Activated CD4-positive, alpha-beta memory T cell treated with anti-CD3 and anti-CD28 coated beads, Interleukin-2, amount 10 ng/mL, durations not matched to agents 7 days and 5 days (primary cell): ENCODE measurements at regions not wholly inside any gene's neighbourhood (a gene's known extent, or its start where the extent isn't known, plus 50 kb on each side); places are given as distances from the start of the nearest gene placed in this dataset.

Experiments used
- CTCF ChIA-PET: fragments of 350-600 bp; sonication (Branson Sonifier 250); formaldehyde crosslinking; loops from one replicate; lab custom pipeline; 2021; ENCODE audit warnings: antibody characterized with exemption, inconsistent platforms; lab: Charles Lee
- POLR2A ChIA-PET: fragments of 350-600 bp; sonication (Branson Sonifier 250); formaldehyde crosslinking; loops from one replicate; lab custom pipeline; 2021; ENCODE audit warnings: antibody characterized with exemption; lab: Charles Lee
- DNase-seq: peaks from one replicate; pipeline ENCODE4 v3.0.0-alpha.2; 2020
- H3K27ac Mint-ChIP-seq: one replicate; pipeline ENCODE4 v1.8.0; 2021; ENCODE audit warnings: mild to moderate bottlenecking, mixed read lengths
- H3K27me3 Mint-ChIP-seq: one replicate; pipeline ENCODE4 v1.8.0; 2021; ENCODE audit warnings: mixed read lengths
- H3K36me3 Mint-ChIP-seq: one replicate; pipeline ENCODE4 v1.8.0; 2021; ENCODE audit warnings: low read depth, mixed read lengths
- H3K4me1 Mint-ChIP-seq: one replicate; pipeline ENCODE4 v1.8.0; 2021; ENCODE audit warnings: mixed read lengths
- H3K4me3 Mint-ChIP-seq: one replicate; pipeline ENCODE4 v1.8.0; 2021; ENCODE audit warnings: mild to moderate bottlenecking, mixed read lengths
- H3K9me3 Mint-ChIP-seq: one replicate; pipeline ENCODE4 v1.8.0; 2021; ENCODE audit warnings: mixed read lengths

GRCh38 chr7:125661006-125661405 lies 731.4 kb upstream of the POT1 start:
- H3K36me3 Mint-ChIP-seq: no peaks in the 10 kb centered on the region
- no peaks in the 10 kb centered on the region for H3K27me3 Mint-ChIP-seq
- peaks cover 7% of the 10 kb centered on the region for H3K9me3 Mint-ChIP-seq
- CTCF ChIA-PET: no interaction called here
- no peak for DNase-seq
- no peak overlapping the region for H3K27ac Mint-ChIP-seq
- H3K4me3 Mint-ChIP-seq: no peak overlapping the region
- no peaks in the 10 kb centered on the region for H3K4me1 Mint-ChIP-seq
- POLR2A ChIA-PET: no interaction called here

GRCh38 chr7:125654076-125654475 lies 724.5 kb upstream of the POT1 start:
- no peak overlapping the region for H3K27ac Mint-ChIP-seq
- H3K36me3 Mint-ChIP-seq: no peaks in the 10 kb centered on the region
- H3K4me1 Mint-ChIP-seq: no peaks in the 10 kb centered on the region
- ChIA-PET CTCF (no interaction called here), POLR2A (no interaction called here)
- peaks cover 9% of the 10 kb centered on the region for H3K9me3 Mint-ChIP-seq
- H3K27me3 Mint-ChIP-seq: no peaks in the 10 kb centered on the region
- no peak overlapping the region for H3K4me3 Mint-ChIP-seq
- no peak for DNase-seq

- POLR2A ChIA-PET: no interaction called here
- H3K4me1 Mint-ChIP-seq: no peaks in the 10 kb centered on the region
- CTCF ChIA-PET: no interaction called here
- peaks cover 7% of the 10 kb centered on the region for H3K9me3 Mint-ChIP-seq
- no peak for DNase-seq
- no peak overlapping the region for H3K4me3 Mint-ChIP-seq
- H3K36me3 Mint-ChIP-seq: no peaks in the 10 kb centered on the region
- no peaks in the 10 kb centered on the region for H3K27me3 Mint-ChIP-seq
- no peak overlapping the region for H3K27ac Mint-ChIP-seq
Observed at GRCh38 chr7:125651823-125652528, 722.4 kb upstream of the POT1 start.

GRCh38 chr7:125648543-125648942 lies 718.9 kb upstream of the POT1 start:
- no peak overlapping the region for H3K4me3 Mint-ChIP-seq
- ChIA-PET CTCF (no interaction called here), POLR2A (no interaction called here)
- H3K27ac Mint-ChIP-seq: no peak overlapping the region
- DNase-seq: no peak
- H3K9me3 Mint-ChIP-seq: peaks cover 6% of the 10 kb centered on the region
- H3K27me3 Mint-ChIP-seq: no peaks in the 10 kb centered on the region
- H3K4me1 Mint-ChIP-seq: no peaks in the 10 kb centered on the region
- no peaks in the 10 kb centered on the region for H3K36me3 Mint-ChIP-seq

- no peak for DNase-seq
- no peak overlapping the region for H3K27ac Mint-ChIP-seq
- no peaks in the 10 kb centered on the region for H3K36me3 Mint-ChIP-seq
- ChIA-PET CTCF (no interaction called here), POLR2A (no interaction called here)
- no peak overlapping the region for H3K4me3 Mint-ChIP-seq
- peaks cover 15% of the 10 kb centered on the region for H3K9me3 Mint-ChIP-seq
- no peaks in the 10 kb centered on the region for H3K27me3 Mint-ChIP-seq
- no peaks in the 10 kb centered on the region for H3K4me1 Mint-ChIP-seq
Observed at GRCh38 chr7:125645770-125646169, 716.1 kb upstream of the POT1 start.

- Mint-ChIP-seq H3K9me3 (peaks cover 15% of the 10 kb centered on the region), H3K27me3 (no peaks in the 10 kb centered on the region), H3K36me3 (no peaks in the 10 kb centered on the region), H3K27ac (no peak overlapping the region), H3K4me3 (no peak overlapping the region), H3K4me1 (no peaks in the 10 kb centered on the region)
- POLR2A ChIA-PET: no interaction called here
- CTCF ChIA-PET: no interaction called here
- no peak for DNase-seq
Observed at GRCh38 chr7:125644109-125644508, 714.5 kb upstream of the POT1 start.

GRCh38 chr7:125643302-125643701 lies 713.7 kb upstream of the POT1 start:
- CTCF ChIA-PET: no interaction called here
- Mint-ChIP-seq H3K27me3 (no peaks in the 10 kb centered on the region), H3K4me3 (no peak overlapping the region), H3K27ac (no peak overlapping the region), H3K4me1 (no peaks in the 10 kb centered on the region), H3K9me3 (peaks cover 11% of the 10 kb centered on the region), H3K36me3 (no peaks in the 10 kb centered on the region)
- DNase-seq: no peak
- POLR2A ChIA-PET: no interaction called here

GRCh38 chr7:125641884-125642283 lies 712.3 kb upstream of the POT1 start:
- POLR2A ChIA-PET: no interaction called here

GRCh38 chr7:125636320-125636962 lies 706.8 kb upstream of the POT1 start:
- CTCF ChIA-PET: no interaction called here
- no peak overlapping the region for H3K4me3 Mint-ChIP-seq
- H3K27ac Mint-ChIP-seq: no peak overlapping the region
- H3K27me3 Mint-ChIP-seq: no peaks in the 10 kb centered on the region
- H3K36me3 Mint-ChIP-seq: no peaks in the 10 kb centered on the region
- peaks cover 10% of the 10 kb centered on the region for H3K9me3 Mint-ChIP-seq
- POLR2A ChIA-PET: no interaction called here
- H3K4me1 Mint-ChIP-seq: no peaks in the 10 kb centered on the region
- no peak for DNase-seq

More at GRCh38 chr7:125641884-125642283, 712.3 kb upstream of the POT1 start:
- no peak overlapping the region for H3K4me3 Mint-ChIP-seq
- CTCF ChIA-PET: no interaction called here
- no peaks in the 10 kb centered on the region for H3K4me1 Mint-ChIP-seq
- H3K27ac Mint-ChIP-seq: no peak overlapping the region
- peaks cover 16% of the 10 kb centered on the region for H3K9me3 Mint-ChIP-seq
- H3K36me3 Mint-ChIP-seq: no peaks in the 10 kb centered on the region
- DNase-seq: no peak
- H3K27me3 Mint-ChIP-seq: no peaks in the 10 kb centered on the region

- Mint-ChIP-seq H3K4me1 (no peaks in the 10 kb centered on the region), H3K36me3 (no peaks in the 10 kb centered on the region), H3K9me3 (peaks cover 8% of the 10 kb centered on the region), H3K27ac (no peak overlapping the region), H3K27me3 (no peaks in the 10 kb centered on the region), H3K4me3 (no peak overlapping the region)
- ChIA-PET CTCF (no interaction called here), POLR2A (no interaction called here)
- no peak for DNase-seq
Observed at GRCh38 chr7:125618516-125618915, 688.9 kb upstream of the POT1 start.

- DNase-seq: no peak
- H3K36me3 Mint-ChIP-seq: no peaks in the 10 kb centered on the region
- no peak overlapping the region for H3K4me3 Mint-ChIP-seq
- H3K27me3 Mint-ChIP-seq: no peaks in the 10 kb centered on the region
- CTCF ChIA-PET: no interaction called here
- H3K4me1 Mint-ChIP-seq: no peaks in the 10 kb centered on the region
- peaks cover 10% of the 10 kb centered on the region for H3K9me3 Mint-ChIP-seq
- POLR2A ChIA-PET: no interaction called here
- no peak overlapping the region for H3K27ac Mint-ChIP-seq
Observed at GRCh38 chr7:125611582-125611981, 682.0 kb upstream of the POT1 start.

GRCh38 chr7:125606671-125607070 lies 677.0 kb upstream of the POT1 start:
- peaks cover 4% of the 10 kb centered on the region for H3K9me3 Mint-ChIP-seq
- H3K4me1 Mint-ChIP-seq: no peaks in the 10 kb centered on the region
- no peak for DNase-seq
- H3K36me3 Mint-ChIP-seq: no peaks in the 10 kb centered on the region
- no peak overlapping the region for H3K27ac Mint-ChIP-seq
- CTCF ChIA-PET: no interaction called here
- no peak overlapping the region for H3K4me3 Mint-ChIP-seq
- POLR2A ChIA-PET: no interaction called here
- H3K27me3 Mint-ChIP-seq: no peaks in the 10 kb centered on the region

GRCh38 chr7:125605241-125605640 lies 675.6 kb upstream of the POT1 start:
- no peaks in the 10 kb centered on the region for H3K27me3 Mint-ChIP-seq
- H3K4me1 Mint-ChIP-seq: no peaks in the 10 kb centered on the region
- H3K27ac Mint-ChIP-seq: no peak overlapping the region
- ChIA-PET CTCF (no interaction called here), POLR2A (no interaction called here)
- H3K36me3 Mint-ChIP-seq: no peaks in the 10 kb centered on the region
- H3K4me3 Mint-ChIP-seq: no peak overlapping the region
- no peak for DNase-seq
- H3K9me3 Mint-ChIP-seq: peaks cover 2% of the 10 kb centered on the region

- H3K9me3 Mint-ChIP-seq: peaks cover 2% of the 10 kb centered on the region
- H3K4me3 Mint-ChIP-seq: no peak overlapping the region
- no peak for DNase-seq
- no peaks in the 10 kb centered on the region for H3K27me3 Mint-ChIP-seq
- no peaks in the 10 kb centered on the region for H3K36me3 Mint-ChIP-seq
- H3K4me1 Mint-ChIP-seq: no peaks in the 10 kb centered on the region
- no peak overlapping the region for H3K27ac Mint-ChIP-seq
- ChIA-PET POLR2A (no interaction called here), CTCF (no interaction called here)
Observed at GRCh38 chr7:125602441-125602840, 672.8 kb upstream of the POT1 start.
